ENCODE measurements at regions not wholly inside any gene's neighbourhood (a gene's known extent, or its start where the extent isn't known, plus 50 kb on each side); places are given as distances from the start of the nearest gene placed in this dataset.
A peak's percentile ranks its signal among the peaks of the same experiment; 100 is the strongest.

DNA sequence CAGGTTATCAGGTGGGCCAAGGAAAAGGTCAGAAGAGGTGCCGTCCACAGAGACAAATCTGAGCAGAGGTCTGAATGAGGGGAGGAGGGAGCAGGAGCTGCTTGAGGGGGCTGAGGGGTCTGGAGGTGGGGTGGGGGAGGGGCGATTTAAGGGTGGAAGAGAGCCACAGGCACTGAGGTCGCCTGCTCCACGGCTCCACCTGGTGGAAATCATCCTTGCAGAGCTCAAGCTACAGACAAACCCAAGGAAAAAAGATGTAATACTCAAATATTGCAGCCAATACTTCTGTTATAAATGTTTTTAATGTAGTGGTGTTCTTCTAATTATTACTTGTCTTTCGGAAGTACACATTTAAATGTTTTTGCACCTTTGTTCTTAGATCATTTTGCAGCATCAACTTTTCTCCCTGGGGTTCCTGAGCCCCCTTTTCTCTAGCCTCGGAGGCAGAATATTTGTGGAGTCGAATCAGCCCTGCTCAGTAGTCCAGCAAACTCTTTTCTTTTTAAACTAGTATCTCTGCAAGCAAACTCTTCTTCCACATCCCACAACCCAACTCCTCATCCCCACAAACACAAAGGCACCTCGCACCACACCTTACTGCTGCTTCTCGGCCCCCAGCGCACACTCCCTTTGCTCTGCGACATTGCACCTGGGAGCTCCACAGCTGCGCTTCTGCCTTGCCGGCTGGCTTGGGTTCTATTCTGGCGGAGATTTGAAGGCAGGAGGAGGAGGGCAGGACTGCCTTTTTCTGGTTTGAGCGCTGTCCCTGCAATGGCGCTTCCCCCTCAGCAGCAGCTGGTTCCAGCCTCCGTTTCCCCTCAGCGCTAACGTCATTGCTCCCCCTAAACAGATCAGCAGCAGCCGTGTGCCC is 51.0 kb upstream of the TFAP2A start:
- DNase-seq: peak in 1 of 5 donors; percentile 9
